GM18499 (cell line): ENCODE measurements at regions not wholly inside any gene's neighbourhood (a gene's known extent, or its start where the extent isn't known, plus 50 kb on each side); places are given as distances from the start of the nearest gene placed in this dataset.

ENCODE experiments used
- ATAC-seq: cut with Tn5 transposase; IDR thresholded peaks from one replicate; pipeline ENCODE4 v1.9.1; 2021; ENCODE audit warnings: moderate number of reproducible peaks; ENCODE audit not compliant: insufficient read depth, unreplicated experiment

GRCh38 chr5:53825016-53825415, 264.6 kb downstream of the NDUFS4 start:
- ATAC-seq = no peak

- no peak for ATAC-seq
Observed at GRCh38 chr5:53825926-53826325, 265.5 kb downstream of the NDUFS4 start.

- no peak for ATAC-seq
Observed at GRCh38 chr5:53826504-53826903, 266.1 kb downstream of the NDUFS4 start.

- ATAC-seq = no peak
Observed at GRCh38 chr5:53827211-53827651, 266.8 kb downstream of the NDUFS4 start.

- ATAC-seq = no peak
Observed at GRCh38 chr5:53831496-53831895, 271.1 kb downstream of the NDUFS4 start.
